ENCODE measurements at regions not wholly inside any gene's neighbourhood (a gene's known extent, or its start where the extent isn't known, plus 50 kb on each side); places are given as distances from the start of the nearest gene placed in this dataset.

GRCh38 chr7:134368851-134369544 lies 52.3 kb upstream of the SLC35B4 start (continued):
- TF ChIP-seq FOXO1 (CRISPR knock-in tag; IDR thresholded peaks at IDR 0.05) (peak; percentile 10; the same call in 1 of the 2 replicates), KDM6A (CRISPR knock-in tag; IDR thresholded peaks at IDR 0.05; ENCODE audit: low read depth) (0 out of 2 replicates have a peak, but pooled peaks have one; percentile 18), ARID3A (IDR thresholded peaks at IDR 0.05; ENCODE audit: low read depth, low read length) (peak; percentile 87), CCAR2 (optimal IDR thresholded peaks at IDR 0.05; ENCODE audit: low read depth, low read length) (no peak), MLX (CRISPR knock-in tag; IDR thresholded peaks at IDR 0.05) (0 out of 2 replicates have a peak, but pooled peaks have one; percentile 36), NFIC (IDR thresholded peaks at IDR 0.05; ENCODE audit: low read length) (peak; percentile 71; the same call in 1 of the 2 replicates), SMC3 (IDR thresholded peaks at IDR 0.05; ENCODE audit: low read length) (0 out of 2 replicates have a peak, but pooled peaks have one; percentile 5), GATAD1 (CRISPR knock-in tag; IDR thresholded peaks at IDR 0.05) (no peak), FOXP4 (CRISPR knock-in tag; IDR thresholded peaks at IDR 0.05) (peak; percentile 66), ZEB1 (IDR thresholded peaks at IDR 0.05; ENCODE audit: insufficient replicate concordance, low read depth) (peak; percentile 57), ZNF205 (CRISPR knock-in tag; IDR thresholded peaks at IDR 0.05) (no peak), ZNF878 (CRISPR knock-in tag; IDR thresholded peaks at IDR 0.05) (no peak), SOX6 (IDR thresholded peaks at IDR 0.05) (no peak), SOX6 (CRISPR knock-in tag; IDR thresholded peaks at IDR 0.05) (peak; percentile 83), NFKBIZ (CRISPR knock-in tag; IDR thresholded peaks at IDR 0.05) (no peak), TEAD3 (CRISPR knock-in tag; optimal IDR thresholded peaks at IDR 0.05; ENCODE audit: borderline replicate concordance) (peak; percentile 39), KAT8 (CRISPR knock-in tag; IDR thresholded peaks at IDR 0.05) (0 out of 2 replicates have a peak, but pooled peaks have one; percentile 29), CEBPB (IDR thresholded peaks at IDR 0.05; ENCODE audit: borderline replicate concordance, low read depth, low read length) (peak; percentile 84), JARID2 (CRISPR knock-in tag; IDR thresholded peaks at IDR 0.05; ENCODE audit: insufficient replicate concordance) (peak; percentile 32)
- TF ChIP-seq, protein P1, sequence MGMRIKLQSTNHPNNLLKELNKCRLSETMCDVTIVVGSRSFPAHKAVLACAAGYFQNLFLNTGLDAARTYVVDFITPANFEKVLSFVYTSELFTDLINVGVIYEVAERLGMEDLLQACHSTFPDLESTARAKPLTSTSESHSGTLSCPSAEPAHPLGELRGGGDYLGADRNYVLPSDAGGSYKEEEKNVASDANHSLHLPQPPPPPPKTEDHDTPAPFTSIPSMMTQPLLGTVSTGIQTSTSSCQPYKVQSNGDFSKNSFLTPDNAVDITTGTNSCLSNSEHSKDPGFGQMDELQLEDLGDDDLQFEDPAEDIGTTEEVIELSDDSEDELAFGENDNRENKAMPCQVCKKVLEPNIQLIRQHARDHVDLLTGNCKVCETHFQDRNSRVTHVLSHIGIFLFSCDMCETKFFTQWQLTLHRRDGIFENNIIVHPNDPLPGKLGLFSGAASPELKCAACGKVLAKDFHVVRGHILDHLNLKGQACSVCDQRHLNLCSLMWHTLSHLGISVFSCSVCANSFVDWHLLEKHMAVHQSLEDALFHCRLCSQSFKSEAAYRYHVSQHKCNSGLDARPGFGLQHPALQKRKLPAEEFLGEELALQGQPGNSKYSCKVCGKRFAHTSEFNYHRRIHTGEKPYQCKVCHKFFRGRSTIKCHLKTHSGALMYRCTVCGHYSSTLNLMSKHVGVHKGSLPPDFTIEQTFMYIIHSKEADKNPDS (CRISPR knock-in tag; IDR thresholded peaks at IDR 0.05): no peak
- TF ChIP-seq, protein P2, sequence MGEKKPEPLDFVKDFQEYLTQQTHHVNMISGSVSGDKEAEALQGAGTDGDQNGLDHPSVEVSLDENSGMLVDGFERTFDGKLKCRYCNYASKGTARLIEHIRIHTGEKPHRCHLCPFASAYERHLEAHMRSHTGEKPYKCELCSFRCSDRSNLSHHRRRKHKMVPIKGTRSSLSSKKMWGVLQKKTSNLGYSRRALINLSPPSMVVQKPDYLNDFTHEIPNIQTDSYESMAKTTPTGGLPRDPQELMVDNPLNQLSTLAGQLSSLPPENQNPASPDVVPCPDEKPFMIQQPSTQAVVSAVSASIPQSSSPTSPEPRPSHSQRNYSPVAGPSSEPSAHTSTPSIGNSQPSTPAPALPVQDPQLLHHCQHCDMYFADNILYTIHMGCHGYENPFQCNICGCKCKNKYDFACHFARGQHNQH (CRISPR knock-in tag; IDR thresholded peaks at IDR 0.05): peak; percentile 83
- TF ChIP-seq, protein P3, sequence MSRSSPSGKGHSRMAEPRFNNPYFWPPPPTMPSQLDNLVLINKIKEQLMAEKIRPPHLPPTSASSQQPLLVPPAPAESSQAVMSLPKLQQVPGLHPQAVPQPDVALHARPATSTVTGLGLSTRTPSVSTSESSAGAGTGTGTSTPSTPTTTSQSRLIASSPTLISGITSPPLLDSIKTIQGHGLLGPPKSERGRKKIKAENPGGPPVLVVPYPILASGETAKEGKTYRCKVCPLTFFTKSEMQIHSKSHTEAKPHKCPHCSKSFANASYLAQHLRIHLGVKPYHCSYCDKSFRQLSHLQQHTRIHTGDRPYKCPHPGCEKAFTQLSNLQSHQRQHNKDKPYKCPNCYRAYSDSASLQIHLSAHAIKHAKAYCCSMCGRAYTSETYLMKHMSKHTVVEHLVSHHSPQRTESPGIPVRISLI (CRISPR knock-in tag; IDR thresholded peaks at IDR 0.05; ENCODE audit: borderline replicate concordance): peak; percentile 75; the same call in 1 of the 2 replicates
